Fibroblast of pulmonary artery (primary cell): ENCODE measurements at regions not wholly inside any gene's neighbourhood (a gene's known extent, or its start where the extent isn't known, plus 50 kb on each side); places are given as distances from the start of the nearest gene placed in this dataset.

Experiments used
- DNase-seq: peaks from one replicate; pipeline ENCODE4 v3.0.0-alpha.2; 2010; ENCODE audit warnings: low read depth
- H3K4me3 ChIP-seq: replicated peaks from 2 replicates; pipeline ENCODE4 v1.5.1; 2011; ENCODE audit warnings: low read depth, mild to moderate bottlenecking, control low read depth, low read length, moderate library complexity
- CTCF ChIP-seq: IDR thresholded peaks from 2 replicates; pipeline ENCODE4 v1.5.1; 2011; ENCODE audit warnings: mild to moderate bottlenecking, control low read depth, low read length, inconsistent platforms; ENCODE audit errors: missing control alignments

- no peak overlapping the region for H3K4me3 ChIP-seq
- no peak for TF ChIP-seq CTCF
- no peak for DNase-seq
Observed at GRCh38 chr5:14078716-14079115, 64.4 kb upstream of the TRIO start.

GRCh38 chr5:14077501-14077900 lies 65.6 kb upstream of the TRIO start:
- H3K4me3 ChIP-seq, result no peak overlapping the region
- TF ChIP-seq CTCF, result no peak
- DNase-seq, result no peak

- H3K4me3 ChIP-seq, result no peak overlapping the region
- DNase-seq, result no peak
- TF ChIP-seq CTCF, result no peak
Observed at GRCh38 chr5:14076561-14076960, 66.6 kb upstream of the TRIO start.

GRCh38 chr5:14075937-14076336 lies 67.2 kb upstream of the TRIO start:
- no peak for TF ChIP-seq CTCF
- H3K4me3 ChIP-seq, result no peak overlapping the region
- DNase-seq, result no peak

- H3K4me3 ChIP-seq, result no peak overlapping the region
- DNase-seq, result no peak
- TF ChIP-seq CTCF, result no peak
Observed at GRCh38 chr5:14071433-14071832, 71.7 kb upstream of the TRIO start.

GRCh38 chr5:14069021-14069420 lies 74.1 kb upstream of the TRIO start:
- no peak overlapping the region for H3K4me3 ChIP-seq
- no peak for TF ChIP-seq CTCF
- no peak for DNase-seq

GRCh38 chr5:14068136-14068535 lies 75.0 kb upstream of the TRIO start:
- no peak overlapping the region for H3K4me3 ChIP-seq
- DNase-seq, result no peak
- no peak for TF ChIP-seq CTCF
